HG03025 (cell line): ENCODE measurements at regions not wholly inside any gene's neighbourhood (a gene's known extent, or its start where the extent isn't known, plus 50 kb on each side); places are given as distances from the start of the nearest gene placed in this dataset.
"Not testable (repeated sequence)": the region's sequence is repeated elsewhere in the genome, so short reads cannot be mapped to it uniquely, and the experiment has no call there.

Experiments used
- ATAC-seq: cut with Tn5 transposase; IDR thresholded peaks from one replicate; pipeline ENCODE4 v1.9.1; 2021; ENCODE audit warnings: mild to moderate bottlenecking, moderate library complexity; ENCODE audit not compliant: unreplicated experiment, low FRiP score

- no peak for ATAC-seq
Measured at GRCh38 chr3:194877291-194878119, 191.8 kb downstream of the FAM43A start.

- ATAC-seq = no peak
Measured at GRCh38 chr3:194879126-194879877, 193.6 kb downstream of the FAM43A start.

GRCh38 chr3:194879991-194880939 is 194.6 kb downstream of the FAM43A start:
- no peak for ATAC-seq

DNA sequence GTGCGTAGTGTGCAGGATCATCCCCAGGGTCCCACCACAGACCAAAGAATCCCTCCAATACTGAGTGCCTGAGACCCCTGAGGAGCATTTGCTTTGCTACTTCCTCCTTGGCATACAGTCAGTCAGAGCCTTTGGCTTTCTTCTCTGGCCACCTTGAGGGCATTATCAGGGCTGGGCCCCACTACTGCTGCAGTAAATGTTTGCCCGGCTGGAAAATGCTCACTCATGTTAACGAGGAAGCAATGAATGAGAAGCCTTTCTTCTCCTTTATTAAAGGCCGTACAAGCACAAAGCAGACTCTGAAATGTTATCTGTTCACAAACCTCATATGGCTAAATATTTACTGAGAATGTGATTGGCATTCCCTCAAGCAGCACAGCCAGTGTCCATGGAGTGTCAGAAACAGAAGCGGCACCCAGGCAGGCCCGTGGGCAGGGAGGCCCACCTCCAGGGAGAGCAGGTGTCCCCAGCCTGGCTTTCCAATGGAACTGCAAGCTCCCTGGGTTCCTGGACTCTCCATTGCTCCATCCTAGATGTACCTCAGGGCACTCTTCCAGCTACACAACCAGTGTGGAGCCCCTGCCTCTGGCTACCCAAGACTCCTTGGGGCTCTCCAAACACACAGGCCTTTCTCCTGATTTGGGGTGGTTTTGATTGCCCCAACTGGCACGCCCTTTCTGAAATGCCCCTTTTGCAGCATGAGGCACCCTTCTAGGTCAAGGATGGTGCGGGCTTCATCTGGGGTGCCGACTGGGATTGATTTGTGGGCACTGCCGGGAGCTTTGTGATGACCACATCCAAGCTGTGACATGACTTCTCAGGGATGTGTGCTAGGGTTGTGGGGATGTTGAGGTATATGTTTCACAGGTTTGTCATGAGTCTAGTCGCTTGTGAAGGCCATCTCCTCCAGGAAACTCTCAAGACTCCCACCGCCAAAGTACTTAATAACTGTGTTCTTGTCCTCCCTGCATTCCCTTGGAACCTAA is 195.6 kb downstream of the FAM43A start:
- ATAC-seq = no peak

GRCh38 chr3:194884649-194885315 is 199.1 kb downstream of the FAM43A start:
- ATAC-seq = no peak

DNA sequence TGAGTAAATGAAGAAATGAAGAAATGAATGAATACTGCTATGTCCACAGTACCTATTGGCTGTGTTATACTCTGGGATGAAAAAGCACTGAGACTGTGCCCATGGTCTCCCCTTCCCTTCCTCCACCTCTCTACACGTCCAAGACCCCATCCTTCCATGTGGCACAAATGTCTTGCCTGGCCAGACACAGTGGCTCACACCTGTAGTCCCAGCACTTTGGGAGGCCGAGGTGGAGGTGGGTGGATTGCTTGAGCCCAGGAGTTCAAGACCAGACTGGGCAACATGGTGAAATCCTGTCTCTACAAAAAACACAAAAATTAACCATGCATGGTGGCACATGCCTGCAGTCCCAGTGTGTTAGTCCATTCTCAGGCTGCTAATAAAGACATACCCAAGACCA is 200.1 kb downstream of the FAM43A start:
- ATAC-seq = no peak

GRCh38 chr3:194886836-194887235 is 201.2 kb downstream of the FAM43A start:
- no peak for ATAC-seq

DNA sequence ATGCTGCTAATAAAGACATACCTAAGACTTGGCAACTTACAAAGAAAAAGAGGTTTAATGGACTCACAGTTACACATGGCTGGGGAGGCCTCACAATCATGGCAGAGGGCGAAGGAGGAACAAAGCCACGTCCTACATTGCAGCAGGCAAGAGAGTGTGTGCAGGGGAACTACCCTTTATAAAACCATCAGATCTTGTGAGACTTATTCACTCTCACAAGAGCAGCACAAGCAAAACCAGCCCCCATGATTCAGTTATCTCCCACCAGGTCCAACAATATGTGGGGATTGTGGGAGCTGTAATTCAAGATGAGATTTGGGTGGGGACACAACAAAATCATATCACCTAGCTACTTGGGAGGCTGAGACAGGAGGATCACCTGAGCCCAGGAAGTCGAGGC is 202.4 kb downstream of the FAM43A start:
- not testable (repeated sequence) for ATAC-seq

DNA sequence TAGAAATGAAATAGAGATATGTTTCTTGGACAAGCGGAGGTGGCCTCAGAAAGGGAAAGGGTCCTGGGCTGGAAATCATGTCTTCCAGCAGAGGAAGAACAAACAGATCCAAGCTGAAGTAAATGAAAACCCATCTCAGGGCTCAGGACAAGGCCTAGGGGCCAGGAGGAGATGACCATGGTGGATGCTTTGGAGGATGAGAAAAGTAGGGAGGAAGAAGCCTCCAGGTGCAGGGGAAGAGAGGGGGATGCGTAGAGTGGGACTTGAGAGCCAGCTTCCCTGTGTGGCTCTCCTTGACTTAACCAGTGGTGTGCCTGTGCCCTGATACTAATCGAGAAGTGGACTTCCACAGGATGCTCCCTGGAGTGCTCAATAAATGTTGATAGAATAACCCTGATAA is 203.2 kb downstream of the FAM43A start:
- no peak for ATAC-seq

GRCh38 chr3:194890091-194890490 is 204.4 kb downstream of the FAM43A start:
- no peak for ATAC-seq

DNA sequence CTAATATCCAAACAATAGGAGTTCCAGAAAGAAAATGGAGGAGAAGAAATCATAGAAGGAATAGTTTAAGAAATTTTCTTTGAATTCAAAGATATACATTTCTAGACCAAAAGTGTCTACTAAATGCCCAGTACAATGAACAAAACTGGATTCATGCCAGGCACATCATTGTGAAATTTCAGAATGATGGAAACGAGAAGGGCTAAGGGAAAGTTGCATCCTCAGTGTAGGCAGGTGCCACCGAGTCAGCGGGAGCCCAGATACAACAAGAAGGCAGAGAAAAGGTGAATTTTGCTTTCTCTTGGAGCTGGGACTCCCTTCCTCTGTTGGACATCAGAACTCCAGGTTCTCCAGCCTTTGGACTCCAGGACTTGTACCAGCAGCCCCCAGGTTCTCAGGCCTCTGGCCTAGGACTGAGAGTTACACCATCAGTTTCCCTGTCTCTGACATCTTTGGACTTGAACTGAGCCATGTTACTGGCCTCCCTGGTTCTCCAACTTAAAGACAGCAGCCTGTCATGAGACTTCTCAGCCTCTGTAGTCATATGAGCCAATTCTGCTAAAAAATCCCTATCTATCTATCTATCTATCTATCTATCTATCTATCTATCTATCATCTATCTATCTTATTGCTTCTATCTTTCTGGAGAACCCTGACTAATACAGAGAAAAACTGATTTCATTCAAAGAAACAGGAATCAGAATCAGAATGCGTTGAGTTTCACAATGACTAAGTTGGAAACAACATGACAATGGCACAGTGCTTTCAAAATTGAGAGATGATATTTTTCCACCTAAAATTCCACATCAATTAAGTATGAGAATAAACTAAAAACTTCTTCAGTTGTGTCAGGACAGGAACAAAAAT is 207.7 kb downstream of the FAM43A start:
- ATAC-seq = no peak

GRCh38 chr3:194894538-194894937 is 208.9 kb downstream of the FAM43A start:
- no peak for ATAC-seq

- ATAC-seq = no peak
Measured at GRCh38 chr3:194900854-194901522, 215.3 kb downstream of the FAM43A start.

DNA sequence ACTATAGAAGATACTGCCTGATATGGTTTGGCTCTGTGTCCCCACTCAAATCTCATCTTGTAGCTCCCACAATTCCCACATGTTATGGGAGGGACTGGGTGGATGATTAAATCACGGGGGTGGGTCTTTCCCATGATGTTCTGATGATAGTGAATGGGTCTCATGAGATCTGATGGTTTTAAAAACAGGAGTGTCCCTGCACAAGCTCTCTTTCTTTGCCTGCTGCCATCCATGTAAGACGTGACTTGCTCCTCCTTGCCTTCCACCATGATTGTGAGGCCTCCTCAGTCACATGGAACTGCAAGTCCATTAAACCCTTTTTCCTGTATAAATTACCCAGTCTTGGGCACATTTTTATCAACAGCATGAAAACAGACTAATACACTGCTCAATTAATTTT is 217.8 kb downstream of the FAM43A start:
- ATAC-seq = not testable (repeated sequence)

DNA sequence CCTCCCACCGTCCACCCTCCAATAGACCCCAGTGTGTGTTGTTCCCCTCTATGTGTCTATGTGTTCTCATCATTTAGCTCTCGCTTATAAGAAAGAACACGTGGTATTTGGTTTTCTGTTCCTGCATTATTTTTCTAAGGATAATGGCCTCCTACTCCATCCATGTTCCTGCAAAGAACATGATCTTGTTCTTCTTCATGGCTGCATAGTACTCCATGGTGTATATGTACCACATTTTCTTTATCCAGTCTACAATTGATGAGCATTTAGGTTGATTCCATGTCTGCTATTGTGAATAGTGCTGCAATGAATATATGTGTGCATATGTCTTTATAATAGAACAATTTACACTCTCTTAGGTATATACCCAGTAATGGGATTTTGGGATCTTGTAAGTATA is 219.3 kb downstream of the FAM43A start:
- not testable (repeated sequence) for ATAC-seq

DNA sequence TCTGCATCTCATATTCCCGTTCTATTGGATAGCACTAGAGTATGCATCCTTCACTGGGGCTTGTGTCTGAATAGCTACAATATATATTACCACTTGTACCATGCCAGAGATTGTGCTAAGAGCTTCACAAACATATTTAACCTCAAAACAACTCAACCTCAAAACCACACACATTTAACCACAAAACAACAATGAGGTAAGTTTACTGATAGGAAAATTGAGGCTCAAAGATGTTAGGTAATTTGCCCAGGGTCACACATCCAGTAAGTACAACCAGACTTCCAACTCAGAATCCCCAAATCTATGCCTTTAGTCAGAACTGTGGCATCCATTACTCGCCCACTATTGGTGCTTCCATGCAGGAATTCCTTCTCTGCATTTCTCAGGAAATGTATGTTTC is 220.0 kb downstream of the FAM43A start:
- no peak for ATAC-seq

DNA sequence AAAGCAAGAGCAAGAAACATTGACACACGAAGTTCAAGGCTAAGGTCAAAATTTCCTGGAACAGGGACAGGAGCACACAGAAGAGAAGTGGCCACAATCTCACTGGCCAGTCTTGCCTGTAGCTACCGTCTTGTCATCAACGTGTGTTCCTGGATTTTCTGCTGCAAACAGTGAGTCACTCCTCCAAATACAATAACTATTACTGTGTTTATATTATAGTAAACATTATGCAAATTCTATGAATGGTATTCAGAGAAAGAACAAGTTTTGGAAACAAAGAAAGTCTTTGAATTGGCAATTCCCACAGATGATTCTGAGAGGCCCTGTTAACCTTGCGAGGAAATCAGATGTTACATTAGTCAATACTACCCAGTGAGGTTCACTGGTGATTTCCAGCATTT is 220.5 kb downstream of the FAM43A start:
- no peak for ATAC-seq
